GM10266 (cell line): ENCODE measurements at regions not wholly inside any gene's neighbourhood (a gene's known extent, or its start where the extent isn't known, plus 50 kb on each side); places are given as distances from the start of the nearest gene placed in this dataset.

Source experiments
- DNase-seq: peaks from one replicate; pipeline ENCODE4 v3.0.0; 2012; ENCODE audit errors: extremely low spot score
- TF ChIP-seq, protein P1 (sequence below): IDR thresholded peaks from 2 replicates; pipeline ENCODE4 v1.5.1; 2012; ENCODE audit warnings: mild to moderate bottlenecking, low read depth; ENCODE audit not compliant: control insufficient read depth, insufficient read depth; ENCODE audit errors: missing control alignments

DNA sequence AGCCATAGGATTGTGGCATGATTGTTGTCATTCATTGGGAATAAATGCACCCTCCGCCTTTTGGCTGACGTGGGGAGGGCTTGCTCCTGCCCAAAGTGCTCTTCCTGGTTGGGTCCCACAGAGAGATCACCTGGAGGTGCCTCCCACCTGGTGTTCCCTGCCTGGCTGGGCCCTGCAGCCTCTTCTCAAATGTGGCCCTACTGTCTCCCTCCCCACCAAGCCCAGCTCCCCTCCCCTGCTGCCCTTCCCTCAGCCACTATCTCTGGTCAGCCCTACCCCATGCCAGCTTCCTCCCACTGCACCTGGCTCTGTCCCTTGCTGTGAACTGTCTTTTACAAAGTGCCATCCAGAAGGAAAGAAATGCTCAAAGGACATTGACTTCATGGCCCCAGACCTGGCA is 173.4 kb downstream of the GLI2 start:
- TF ChIP-seq, protein P1, sequence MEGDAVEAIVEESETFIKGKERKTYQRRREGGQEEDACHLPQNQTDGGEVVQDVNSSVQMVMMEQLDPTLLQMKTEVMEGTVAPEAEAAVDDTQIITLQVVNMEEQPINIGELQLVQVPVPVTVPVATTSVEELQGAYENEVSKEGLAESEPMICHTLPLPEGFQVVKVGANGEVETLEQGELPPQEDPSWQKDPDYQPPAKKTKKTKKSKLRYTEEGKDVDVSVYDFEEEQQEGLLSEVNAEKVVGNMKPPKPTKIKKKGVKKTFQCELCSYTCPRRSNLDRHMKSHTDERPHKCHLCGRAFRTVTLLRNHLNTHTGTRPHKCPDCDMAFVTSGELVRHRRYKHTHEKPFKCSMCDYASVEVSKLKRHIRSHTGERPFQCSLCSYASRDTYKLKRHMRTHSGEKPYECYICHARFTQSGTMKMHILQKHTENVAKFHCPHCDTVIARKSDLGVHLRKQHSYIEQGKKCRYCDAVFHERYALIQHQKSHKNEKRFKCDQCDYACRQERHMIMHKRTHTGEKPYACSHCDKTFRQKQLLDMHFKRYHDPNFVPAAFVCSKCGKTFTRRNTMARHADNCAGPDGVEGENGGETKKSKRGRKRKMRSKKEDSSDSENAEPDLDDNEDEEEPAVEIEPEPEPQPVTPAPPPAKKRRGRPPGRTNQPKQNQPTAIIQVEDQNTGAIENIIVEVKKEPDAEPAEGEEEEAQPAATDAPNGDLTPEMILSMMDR = no peak
- no peak for DNase-seq

DNA sequence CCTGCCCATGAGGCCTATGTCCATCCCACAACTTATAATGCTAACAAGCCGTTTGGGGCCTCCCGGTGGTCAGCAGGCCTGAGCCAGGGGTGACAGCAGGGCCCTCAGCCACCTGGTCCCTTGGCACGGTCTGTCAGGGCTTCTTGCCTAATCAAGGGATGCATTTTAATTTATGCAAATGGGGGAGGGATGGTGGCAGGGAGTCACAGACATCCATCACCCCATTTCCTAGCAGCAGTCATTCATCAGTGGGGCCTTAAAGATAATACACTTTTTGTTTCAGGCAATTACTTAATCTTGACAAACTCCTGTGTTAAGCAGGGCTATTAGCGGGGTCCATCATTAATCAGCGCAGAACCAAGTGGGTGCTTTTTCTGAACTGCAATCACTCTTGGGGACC is 174.5 kb downstream of the GLI2 start:
- DNase-seq = no peak
- TF ChIP-seq, protein P1 = no peak

DNA sequence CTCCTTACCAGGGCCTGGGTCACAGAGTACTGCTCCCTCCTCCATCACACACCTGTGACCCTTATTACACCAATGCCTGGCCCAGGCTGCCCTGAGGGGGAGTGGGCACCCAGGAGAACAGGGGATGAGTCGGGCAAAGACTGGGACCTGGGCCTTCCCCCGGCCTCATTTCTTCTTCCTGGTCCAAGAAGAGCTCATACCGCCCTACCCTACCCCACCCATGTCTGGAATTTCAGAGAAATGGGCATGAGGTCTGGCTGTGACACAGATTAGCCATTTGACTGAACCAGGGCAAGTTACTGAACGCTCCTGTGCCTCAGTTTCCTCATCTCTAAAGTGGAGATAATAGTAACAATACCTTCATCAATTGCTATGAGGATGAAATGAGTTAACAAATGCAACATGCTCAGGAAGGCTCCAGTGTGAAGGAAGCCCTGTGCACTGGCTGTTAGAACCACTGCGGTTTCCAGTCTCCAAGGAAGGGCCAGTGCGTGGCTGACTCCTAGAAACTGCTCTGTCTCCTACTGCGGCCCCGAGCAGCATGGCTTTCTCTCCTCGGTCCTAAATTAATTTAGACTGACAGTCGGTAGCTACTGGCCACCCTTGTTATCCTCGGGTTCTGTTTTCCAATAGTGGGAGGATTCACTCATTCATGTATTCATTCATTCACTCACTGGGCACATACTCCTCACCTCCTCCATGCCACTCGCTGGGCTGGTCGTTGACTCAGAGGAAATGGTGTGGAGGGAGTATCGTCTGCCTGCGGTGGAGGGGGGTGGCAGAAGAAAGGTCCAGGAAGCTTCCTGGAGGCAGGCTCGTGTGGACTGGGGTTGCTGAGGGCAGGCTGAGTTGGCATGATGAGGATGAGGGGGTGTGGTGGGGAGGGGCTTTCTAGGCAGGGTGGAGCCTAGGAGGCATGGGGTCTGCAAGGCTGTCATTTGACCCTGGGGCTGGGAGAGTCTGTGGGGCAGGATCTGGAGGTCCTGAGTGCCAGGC is 175.6 kb downstream of the GLI2 start:
- DNase-seq = no peak
- TF ChIP-seq, protein P1 = no peak

DNA sequence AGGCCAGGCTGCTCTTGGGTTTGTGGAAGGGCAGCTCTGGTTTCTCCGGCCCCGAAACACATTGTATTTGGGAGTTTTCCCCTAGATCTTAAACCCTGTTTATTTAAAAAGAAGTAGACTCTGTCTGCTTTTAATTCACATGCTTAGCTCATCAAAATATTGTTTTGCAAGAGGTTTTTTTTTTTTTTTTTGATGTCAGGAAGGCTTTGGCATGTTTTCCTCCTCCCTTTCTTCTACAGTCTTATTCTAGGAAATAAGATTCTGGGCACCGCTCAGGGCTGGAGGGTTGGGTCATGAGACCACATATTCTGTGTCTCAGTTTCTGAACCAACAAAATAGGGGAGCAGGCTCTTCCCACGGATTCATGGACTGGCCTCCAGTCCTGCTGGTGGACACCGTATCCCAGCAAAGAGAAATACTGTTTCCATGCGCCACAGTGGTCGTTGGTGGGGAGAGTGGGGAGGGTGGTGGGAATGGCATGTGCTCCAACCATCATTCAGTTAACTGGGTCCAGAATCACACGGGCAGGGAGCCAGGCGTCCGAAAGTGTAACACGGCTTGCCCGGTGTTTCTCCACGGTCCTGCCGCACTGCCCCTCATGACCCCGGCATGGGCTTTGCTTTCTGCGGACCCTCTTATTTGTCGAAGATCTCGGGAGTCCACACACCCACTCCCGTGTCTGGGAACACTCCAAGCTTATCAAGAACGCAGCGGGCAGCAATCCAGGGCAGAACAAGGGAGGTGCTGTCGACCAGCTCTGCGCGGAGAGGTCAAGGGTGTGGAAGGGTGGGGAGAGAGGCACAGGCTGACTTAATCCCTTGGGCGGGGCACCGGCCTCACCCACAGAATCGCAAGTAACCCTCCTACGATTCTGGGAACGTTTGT is 176.7 kb downstream of the GLI2 start:
- DNase-seq = no peak
- TF ChIP-seq, protein P1 = no peak

DNA sequence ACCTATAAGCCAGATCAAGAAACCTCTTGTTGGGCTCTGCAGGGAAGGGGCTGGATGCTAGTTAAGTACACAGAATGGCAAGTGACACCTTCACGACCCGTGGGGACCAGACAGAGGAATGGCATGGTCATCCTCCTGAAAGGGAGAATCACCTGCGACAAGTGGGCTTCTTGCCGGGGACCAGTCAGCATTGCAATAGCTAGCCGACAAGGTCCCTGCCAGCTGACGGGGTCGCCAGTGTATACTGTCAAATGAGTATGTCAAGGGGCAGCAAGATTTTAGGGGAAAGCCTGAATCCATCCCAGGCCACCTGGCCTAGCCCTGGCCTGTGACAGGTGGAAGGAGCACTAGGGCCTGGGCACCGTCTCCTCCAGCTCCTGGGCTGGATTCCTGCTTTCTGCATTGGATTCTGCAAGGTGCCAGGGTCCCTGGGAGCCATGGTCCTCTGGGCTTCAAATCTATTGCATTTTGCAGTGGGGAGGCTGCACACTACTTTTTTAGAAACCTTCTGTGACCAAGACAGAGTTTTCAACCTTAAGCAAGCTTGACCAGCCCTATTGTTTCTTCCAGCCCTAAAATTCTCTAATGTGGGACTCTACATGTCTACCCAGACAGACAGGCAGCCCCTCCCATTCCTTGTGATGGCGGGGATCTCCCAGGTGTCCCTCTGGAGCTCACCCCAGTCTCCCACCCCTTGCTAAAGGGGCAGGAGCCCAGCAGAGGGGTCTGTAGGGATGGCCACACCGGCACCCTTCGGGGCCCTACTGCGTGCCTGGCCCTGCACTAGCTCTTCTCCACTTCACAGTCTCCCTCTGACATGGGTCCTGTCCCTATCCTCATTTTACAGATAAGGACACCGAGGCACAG is 178.5 kb downstream of the GLI2 start:
- no peak for DNase-seq
- TF ChIP-seq, protein P1 = no peak

DNA sequence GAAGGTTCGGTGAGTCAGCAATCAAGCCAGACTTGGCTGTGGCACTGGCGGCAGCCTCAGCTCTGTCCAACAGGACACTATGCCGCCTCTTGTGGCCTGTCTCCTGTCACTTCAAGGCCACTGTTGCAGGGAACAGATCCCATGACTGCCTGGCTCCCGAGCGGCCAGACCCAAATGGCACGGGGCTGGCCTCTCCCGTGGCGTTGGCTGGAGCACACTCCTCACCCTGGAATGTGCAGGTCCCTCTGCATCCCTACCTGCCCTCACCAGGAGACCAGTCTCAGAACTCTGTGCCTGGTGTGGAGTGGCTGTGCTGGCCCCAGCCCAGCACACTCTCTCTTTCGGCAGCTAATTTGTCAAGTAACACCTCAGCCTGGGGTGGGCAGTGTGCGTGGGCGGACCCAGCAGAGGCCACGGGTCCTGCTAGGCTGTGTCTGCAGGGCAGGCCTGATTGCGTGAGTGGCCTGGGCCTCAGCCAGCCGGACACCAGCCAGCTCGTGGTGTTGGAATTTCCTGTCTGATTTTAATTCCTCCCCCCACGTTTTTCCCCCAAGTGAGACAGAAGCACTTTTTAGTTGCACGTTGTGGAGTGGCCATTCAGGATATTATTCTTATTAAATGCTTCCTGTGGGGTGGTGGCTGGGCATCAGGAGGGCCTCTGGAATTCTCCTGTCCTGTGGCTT is 179.3 kb downstream of the GLI2 start:
- TF ChIP-seq, protein P1 = no peak
- DNase-seq = no peak
